NCI-H510A (cell line): ENCODE measurements at regions not wholly inside any gene's neighbourhood (a gene's known extent, or its start where the extent isn't known, plus 50 kb on each side); places are given as distances from the start of the nearest gene placed in this dataset.
"Not testable (repeated sequence)": the region's sequence is repeated elsewhere in the genome, so short reads cannot be mapped to it uniquely, and the experiment has no call there.

ENCODE experiments used
- DNase-seq: peaks from one replicate; lab custom pipeline; 2025; lab: John Stamatoyannopoulos, UW

- no peak for DNase-seq
These were observed 112.3 kb upstream of the SMIM30 start for GRCh38 chr7:113230691-113231090.

- DNase-seq: no peak
These were observed 99.0 kb upstream of the SMIM30 start for GRCh38 chr7:113217314-113217713.

- no peak for DNase-seq
These were observed 97.7 kb upstream of the SMIM30 start for GRCh38 chr7:113216038-113216437.

DNA sequence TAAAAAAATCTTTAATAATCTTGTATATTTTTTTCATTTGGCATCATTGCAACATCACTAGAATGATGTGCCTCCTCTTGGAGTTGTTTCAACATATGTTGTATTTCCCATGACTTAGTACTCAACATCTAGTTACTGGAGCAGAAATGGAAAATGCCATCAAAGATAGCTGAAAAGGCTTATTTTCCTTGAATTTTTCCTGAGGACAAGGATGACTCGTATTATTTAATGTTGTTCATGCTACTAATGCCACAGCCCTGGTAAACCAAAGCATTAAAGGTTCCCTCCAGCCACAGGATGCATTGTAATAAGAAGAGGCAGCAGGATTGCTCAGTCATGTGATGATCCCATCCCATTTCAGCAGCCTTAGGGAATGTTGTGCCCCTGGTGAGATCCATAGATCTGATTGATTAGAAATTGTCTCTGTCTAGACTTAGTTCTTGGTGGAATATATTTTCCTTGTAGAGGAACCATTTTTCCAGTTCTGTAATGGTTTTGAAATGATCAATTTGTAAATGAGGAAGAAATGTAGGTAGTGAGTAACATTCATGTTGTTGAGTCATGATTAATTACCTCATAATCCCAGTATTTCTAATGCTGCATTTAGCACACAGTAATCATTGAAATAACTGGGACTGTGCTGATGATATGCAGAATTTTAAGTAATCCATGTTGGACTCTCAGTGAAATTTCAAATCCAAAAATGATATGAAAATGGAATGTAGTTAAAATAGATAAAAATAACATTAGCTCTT is 91.3 kb upstream of the SMIM30 start:
- DNase-seq: no peak

GRCh38 chr7:113207931-113208330 is 89.6 kb upstream of the SMIM30 start:
- DNase-seq: no peak

GRCh38 chr7:113207441-113207840 is 89.1 kb upstream of the SMIM30 start:
- no peak for DNase-seq

GRCh38 chr7:113204415-113204814 is 86.1 kb upstream of the SMIM30 start:
- no peak for DNase-seq

GRCh38 chr7:113202284-113202683 is 83.9 kb upstream of the SMIM30 start:
- no peak for DNase-seq

DNA sequence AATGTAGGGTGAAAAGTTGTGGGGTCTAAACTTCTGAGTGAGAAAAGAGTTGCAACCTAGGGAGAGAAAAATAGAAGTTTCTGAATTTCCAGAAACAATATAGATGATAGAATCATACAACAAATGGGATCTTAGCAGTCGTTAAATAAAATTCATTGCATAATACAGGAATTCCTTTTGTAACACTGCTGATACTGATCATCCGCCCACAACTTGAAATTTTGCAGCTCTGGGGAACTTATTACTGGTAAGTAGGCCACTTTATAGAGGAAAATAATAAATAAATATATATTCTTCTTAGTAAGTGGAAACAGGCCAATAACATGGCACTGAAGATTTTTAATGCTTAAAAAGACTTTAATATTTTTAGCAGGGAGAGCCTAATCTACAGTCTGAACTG is 81.9 kb upstream of the SMIM30 start:
- DNase-seq: no peak

DNA sequence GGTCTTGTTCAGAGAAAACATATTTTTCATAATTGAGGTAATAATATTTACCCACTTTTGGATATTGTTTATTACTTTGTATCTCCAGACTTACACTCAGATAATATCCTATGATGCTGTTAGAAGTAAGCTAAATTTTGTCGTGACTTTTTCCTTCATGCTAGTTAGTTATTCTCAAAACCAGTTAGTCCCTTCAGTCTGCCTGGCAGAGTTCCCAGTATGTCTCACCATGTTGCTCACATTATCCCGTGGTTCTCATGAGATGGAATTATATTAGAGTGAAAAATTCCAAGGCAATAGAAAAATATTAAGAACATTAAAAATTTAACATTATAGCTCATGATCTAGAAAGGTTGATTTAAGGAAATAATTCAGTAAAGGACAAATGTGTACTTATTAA is 81.5 kb upstream of the SMIM30 start:
- no peak for DNase-seq

- DNase-seq: no peak
These were observed 80.8 kb upstream of the SMIM30 start for GRCh38 chr7:113199136-113199535.

DNA sequence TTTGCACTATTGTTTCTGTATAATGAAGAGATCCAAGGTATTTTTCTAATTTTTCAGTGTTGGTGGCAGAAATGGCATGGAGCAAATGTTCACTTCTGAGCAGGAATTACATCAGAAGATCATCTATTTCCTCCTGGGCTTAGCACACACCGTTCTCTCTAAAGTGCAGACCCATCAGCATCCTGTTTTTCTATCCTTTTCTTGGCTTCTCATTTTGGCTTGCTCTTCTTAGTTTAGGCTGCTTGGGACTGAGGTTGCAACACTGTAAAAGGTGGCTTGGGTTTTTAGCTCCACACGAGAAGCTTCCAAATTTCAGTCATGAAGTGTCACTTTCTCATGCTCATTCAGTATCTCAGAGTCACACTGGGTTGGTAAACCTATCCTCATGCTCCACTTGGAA is 79.9 kb upstream of the SMIM30 start:
- DNase-seq: no peak

DNA sequence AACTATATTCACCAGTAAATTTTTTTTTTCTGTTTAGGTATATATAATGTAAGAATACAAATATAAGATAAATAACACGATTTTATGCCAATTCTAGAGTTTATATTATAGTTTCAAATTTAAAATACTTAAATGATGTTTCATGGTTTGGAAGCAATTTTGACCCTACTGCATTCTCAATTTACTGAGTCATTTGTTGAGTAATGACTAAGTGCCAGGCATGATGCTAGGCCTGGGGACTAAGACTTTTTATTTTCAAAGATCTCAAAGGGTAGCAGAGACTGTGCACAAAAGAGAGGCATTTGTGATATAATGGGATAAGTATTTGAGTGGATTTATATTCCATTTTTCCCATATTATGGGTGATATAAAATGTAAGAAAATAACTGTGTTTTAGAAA is 78.9 kb upstream of the SMIM30 start:
- no peak for DNase-seq

DNA sequence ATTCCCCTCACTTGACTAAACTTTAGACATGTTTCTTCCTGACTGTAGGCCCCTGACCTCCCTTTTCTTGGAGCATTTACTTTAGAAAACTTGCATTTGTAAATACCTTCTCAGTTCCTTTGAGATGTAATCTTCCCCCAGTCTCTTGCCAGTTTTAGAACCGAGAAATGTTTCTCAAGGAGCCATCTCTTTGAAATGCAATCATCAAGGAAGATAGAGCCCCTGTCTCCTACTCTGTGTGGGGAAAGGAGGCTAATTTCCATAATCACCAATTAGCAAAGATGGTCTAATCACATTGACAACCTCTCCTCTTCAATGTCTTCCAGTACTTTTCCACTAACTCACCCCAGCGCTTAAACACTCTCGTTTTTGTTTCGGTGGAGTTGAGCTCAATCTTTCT is 70.0 kb upstream of the SMIM30 start:
- no peak for DNase-seq

DNA sequence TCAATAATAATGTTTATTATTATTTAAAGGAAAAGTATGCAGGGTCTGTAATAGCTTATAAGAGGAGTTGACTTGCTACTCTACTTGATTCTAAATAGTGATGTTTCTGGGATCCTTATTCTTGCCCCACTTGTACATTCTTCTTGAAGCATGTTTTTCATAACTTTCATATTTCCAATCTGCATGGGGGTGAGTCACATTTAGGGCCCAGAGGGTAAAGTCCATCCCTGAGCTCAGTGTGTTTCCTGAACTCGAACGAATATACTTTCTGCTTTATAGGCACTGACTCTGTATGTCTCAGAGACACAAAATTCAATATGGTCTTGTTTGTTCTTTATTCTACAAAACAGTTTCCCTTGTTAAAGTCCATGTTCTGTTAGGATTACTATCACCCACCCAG is 61.0 kb upstream of the SMIM30 start:
- DNase-seq: no peak

DNA sequence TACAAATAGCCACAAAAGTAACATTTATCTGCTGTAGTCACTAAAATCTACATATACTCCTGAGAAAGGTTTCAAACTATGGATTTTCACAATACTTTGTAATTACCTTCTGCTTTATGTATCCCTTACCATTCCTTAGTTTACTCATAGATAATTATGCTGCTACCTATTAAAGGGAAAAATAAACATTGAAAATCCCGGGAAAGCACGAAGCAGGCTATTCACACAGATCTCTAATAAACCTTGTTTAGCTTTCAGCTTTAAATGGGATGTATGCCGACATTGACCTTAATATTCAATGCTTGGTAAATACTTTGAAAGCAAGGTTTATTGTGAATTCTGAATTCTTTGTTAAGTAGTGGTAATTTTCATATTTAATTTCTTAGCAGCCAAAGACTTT is 58.5 kb upstream of the SMIM30 start:
- DNase-seq: no peak

DNA sequence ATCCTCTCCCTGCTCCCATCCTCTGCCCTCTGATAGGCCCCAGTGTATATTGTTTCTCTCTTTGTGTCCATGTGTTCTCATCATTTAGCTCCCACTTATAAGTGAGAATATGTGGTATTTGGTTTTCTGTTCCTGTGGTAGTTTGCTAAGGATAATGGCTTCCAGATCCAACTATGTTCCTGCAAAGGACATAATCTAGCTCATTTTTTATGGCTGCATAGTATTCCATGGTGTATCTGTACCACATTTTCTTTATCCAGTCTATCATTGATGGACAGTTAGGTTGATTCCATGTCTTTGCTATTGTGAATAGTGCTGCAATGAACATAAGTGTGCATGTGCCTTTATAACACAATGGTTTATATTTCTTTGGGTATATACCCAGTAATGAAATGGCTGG is 57.8 kb upstream of the SMIM30 start:
- DNase-seq: not testable (repeated sequence)

- no peak for DNase-seq
These were observed 57.3 kb upstream of the SMIM30 start for GRCh38 chr7:113175525-113176104.

DNA sequence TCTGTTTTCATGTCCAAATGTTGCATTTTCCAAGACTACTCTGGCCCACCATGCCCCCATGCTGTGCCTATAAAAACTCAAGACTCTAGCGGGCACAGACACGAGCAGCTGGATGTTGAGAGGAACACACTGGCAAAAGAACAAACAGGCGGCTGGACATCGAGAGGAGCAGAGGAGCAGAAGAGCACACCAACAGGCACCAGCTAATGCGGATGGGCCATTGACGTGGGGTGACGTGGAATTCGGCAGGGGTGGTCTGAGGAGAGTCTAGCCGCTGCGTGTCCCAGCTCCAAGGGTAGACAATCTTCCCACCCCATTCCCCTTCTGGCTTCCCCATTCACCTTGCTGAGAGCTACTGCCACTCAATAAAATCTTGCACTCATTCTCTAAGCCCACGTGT is 54.4 kb upstream of the SMIM30 start:
- DNase-seq: no peak

- DNase-seq: no peak
These were observed 52.2 kb upstream of the SMIM30 start for GRCh38 chr7:113170591-113170990.
